Glutamatergic neuron (in vitro differentiated cells): ENCODE measurements at regions not wholly inside any gene's neighbourhood (a gene's known extent, or its start where the extent isn't known, plus 50 kb on each side); places are given as distances from the start of the nearest gene placed in this dataset.

Experiments
- DNase-seq: peaks from one replicate; pipeline ENCODE4 v3.0.0; 2022
- H3K27ac Mint-ChIP-seq: one replicate; pipeline ENCODE4 v1.8.0; 2020; ENCODE audit warnings: mild to moderate bottlenecking, mixed read lengths, inconsistent platforms; ENCODE audit not compliant: unreplicated experiment
- H3K27me3 Mint-ChIP-seq: one replicate; pipeline ENCODE4 v1.8.0; 2020; ENCODE audit warnings: mild to moderate bottlenecking, moderate library complexity, mixed read lengths, inconsistent platforms; ENCODE audit not compliant: unreplicated experiment
- H3K36me3 Mint-ChIP-seq: one replicate; pipeline ENCODE4 v1.8.0; 2020; ENCODE audit warnings: mild to moderate bottlenecking, mixed read lengths, inconsistent platforms; ENCODE audit not compliant: unreplicated experiment
- H3K4me1 Mint-ChIP-seq: one replicate; pipeline ENCODE4 v1.8.0; 2020; ENCODE audit warnings: mild to moderate bottlenecking, low read depth, mixed read lengths, inconsistent platforms; ENCODE audit not compliant: unreplicated experiment
- H3K4me3 Mint-ChIP-seq: one replicate; pipeline ENCODE4 v1.8.0; 2020; ENCODE audit warnings: mild to moderate bottlenecking, mixed read lengths, inconsistent platforms; ENCODE audit not compliant: unreplicated experiment
- H3K9me3 Mint-ChIP-seq: one replicate; pipeline ENCODE4 v1.8.0; 2020; ENCODE audit warnings: mild to moderate bottlenecking, moderate library complexity, mixed read lengths, inconsistent platforms; ENCODE audit not compliant: unreplicated experiment
- CTCF ChIP-seq: fragments of 200-600 bp; sonication (generic); IDR thresholded peaks from one replicate; pipeline ENCODE4 v1.5.0; 2021; ENCODE audit not compliant: partially characterized antibody, unreplicated experiment

GRCh38 chr6:105907301-105907700, 178.8 kb upstream of the PRDM1 start:
- Mint-ChIP-seq H3K27me3 (no peaks in the 10 kb centered on the region), H3K27ac (no peak overlapping the region), H3K36me3 (no peaks in the 10 kb centered on the region), H3K4me3 (no peak overlapping the region), H3K9me3 (no peaks in the 10 kb centered on the region), H3K4me1 (no peaks in the 10 kb centered on the region)
- TF ChIP-seq CTCF, result no peak
- DNase-seq, result no peak

GRCh38 chr6:105902401-105903031, 183.6 kb upstream of the PRDM1 start:
- no peaks in the 10 kb centered on the region for H3K4me1 Mint-ChIP-seq
- H3K9me3 Mint-ChIP-seq, result no peaks in the 10 kb centered on the region
- H3K27ac Mint-ChIP-seq, result no peak overlapping the region
- no peaks in the 10 kb centered on the region for H3K36me3 Mint-ChIP-seq
- no peak overlapping the region for H3K4me3 Mint-ChIP-seq
- no peaks in the 10 kb centered on the region for H3K27me3 Mint-ChIP-seq
- DNase-seq, result no peak
- TF ChIP-seq CTCF, result no peak

- no peaks in the 10 kb centered on the region for H3K9me3 Mint-ChIP-seq
- H3K4me3 Mint-ChIP-seq, result no peak overlapping the region
- no peaks in the 10 kb centered on the region for H3K36me3 Mint-ChIP-seq
- TF ChIP-seq CTCF, result no peak
- no peaks in the 10 kb centered on the region for H3K27me3 Mint-ChIP-seq
- no peak for DNase-seq
- no peak overlapping the region for H3K27ac Mint-ChIP-seq
- no peaks in the 10 kb centered on the region for H3K4me1 Mint-ChIP-seq
These were observed 184.6 kb upstream of the PRDM1 start for GRCh38 chr6:105901583-105901982.

- TF ChIP-seq CTCF, result no peak
- Mint-ChIP-seq H3K27ac (no peak overlapping the region), H3K9me3 (no peaks in the 10 kb centered on the region), H3K27me3 (no peaks in the 10 kb centered on the region), H3K36me3 (no peaks in the 10 kb centered on the region), H3K4me1 (no peaks in the 10 kb centered on the region), H3K4me3 (no peak overlapping the region)
- DNase-seq, result no peak
These were observed 185.8 kb upstream of the PRDM1 start for GRCh38 chr6:105900125-105900937.

GRCh38 chr6:105898286-105898685, 187.8 kb upstream of the PRDM1 start:
- Mint-ChIP-seq H3K36me3 (no peaks in the 10 kb centered on the region), H3K27me3 (no peaks in the 10 kb centered on the region), H3K9me3 (no peaks in the 10 kb centered on the region), H3K27ac (no peak overlapping the region), H3K4me3 (no peak overlapping the region), H3K4me1 (no peaks in the 10 kb centered on the region)
- TF ChIP-seq CTCF, result no peak
- DNase-seq, result no peak
